Stimulated activated CD8-positive, alpha-beta memory T cell treated with anti-CD3 and anti-CD28 coated beads, Interleukin-15, amount 100 ng/mL, for 1 hour (primary cell): ENCODE measurements at regions not wholly inside any gene's neighbourhood (a gene's known extent, or its start where the extent isn't known, plus 50 kb on each side); places are given as distances from the start of the nearest gene placed in this dataset.

Source experiments
- DNase-seq: peaks from one replicate; pipeline ENCODE4 v3.0.0-alpha.2; 2020; ENCODE audit warnings: low read depth

GRCh38 chr13:103410002-103410401 lies 343.8 kb upstream of the SLC10A2 start:
- DNase-seq = no peak

- DNase-seq = no peak
These were observed 340.8 kb upstream of the SLC10A2 start for GRCh38 chr13:103406967-103407366.

GRCh38 chr13:103405297-103405696 lies 339.1 kb upstream of the SLC10A2 start:
- DNase-seq = no peak

- no peak for DNase-seq
These were observed 337.6 kb upstream of the SLC10A2 start for GRCh38 chr13:103403814-103404213.

- DNase-seq = no peak
These were observed 337.0 kb upstream of the SLC10A2 start for GRCh38 chr13:103403148-103403740.

GRCh38 chr13:103395139-103395538 lies 328.9 kb upstream of the SLC10A2 start:
- DNase-seq = no peak

- DNase-seq = no peak
These were observed 328.4 kb upstream of the SLC10A2 start for GRCh38 chr13:103394618-103395017.

GRCh38 chr13:103391936-103392335 lies 325.7 kb upstream of the SLC10A2 start:
- no peak for DNase-seq

- no peak for DNase-seq
These were observed 322.6 kb upstream of the SLC10A2 start for GRCh38 chr13:103388839-103389238.

GRCh38 chr13:103386341-103386740 lies 320.1 kb upstream of the SLC10A2 start:
- DNase-seq = no peak

- DNase-seq = no peak
These were observed 307.7 kb upstream of the SLC10A2 start for GRCh38 chr13:103373916-103374315.

- DNase-seq = no peak
These were observed 305.1 kb upstream of the SLC10A2 start for GRCh38 chr13:103371271-103371670.

- no peak for DNase-seq
These were observed 304.6 kb upstream of the SLC10A2 start for GRCh38 chr13:103370790-103371189.

GRCh38 chr13:103358255-103358932 lies 292.2 kb upstream of the SLC10A2 start:
- no peak for DNase-seq

GRCh38 chr13:103356226-103356864 lies 290.1 kb upstream of the SLC10A2 start:
- DNase-seq = no peak

GRCh38 chr13:103354171-103354570 lies 288.0 kb upstream of the SLC10A2 start:
- no peak for DNase-seq

GRCh38 chr13:103351035-103351828 lies 285.0 kb upstream of the SLC10A2 start:
- DNase-seq = no peak

GRCh38 chr13:103350147-103350546 lies 283.9 kb upstream of the SLC10A2 start:
- DNase-seq = no peak

- DNase-seq = no peak
These were observed 283.2 kb upstream of the SLC10A2 start for GRCh38 chr13:103349211-103349980.

GRCh38 chr13:103335241-103335640 lies 269.0 kb upstream of the SLC10A2 start:
- no peak for DNase-seq

- DNase-seq = no peak
These were observed 265.7 kb upstream of the SLC10A2 start for GRCh38 chr13:103331924-103332323.

- DNase-seq = no peak
These were observed 262.7 kb upstream of the SLC10A2 start for GRCh38 chr13:103328899-103329298.
